NB4 (cell line): ENCODE measurements at regions not wholly inside any gene's neighbourhood (a gene's known extent, or its start where the extent isn't known, plus 50 kb on each side); places are given as distances from the start of the nearest gene placed in this dataset.

Experiments
- MYC ChIP-seq: IDR thresholded peaks from 2 replicates; pipeline ENCODE4 v1.6.1; 2011; ENCODE audit warnings: low read depth, low read length
- POLR2A ChIP-seq: IDR thresholded peaks from 2 replicates; pipeline ENCODE4 v1.6.1; 2011; ENCODE audit warnings: mild to moderate bottlenecking; ENCODE audit not compliant: insufficient read length; ENCODE audit errors: extremely low read depth
- TF ChIP-seq, protein P1 (sequence below): IDR thresholded peaks from one replicate; pipeline ENCODE4 v1.5.1; 2012; ENCODE audit warnings: low read depth, low read length
- TF ChIP-seq, protein P2 (sequence below): IDR thresholded peaks from 2 replicates; pipeline ENCODE4 v1.6.1; 2011; ENCODE audit warnings: low read depth, low read length

DNA sequence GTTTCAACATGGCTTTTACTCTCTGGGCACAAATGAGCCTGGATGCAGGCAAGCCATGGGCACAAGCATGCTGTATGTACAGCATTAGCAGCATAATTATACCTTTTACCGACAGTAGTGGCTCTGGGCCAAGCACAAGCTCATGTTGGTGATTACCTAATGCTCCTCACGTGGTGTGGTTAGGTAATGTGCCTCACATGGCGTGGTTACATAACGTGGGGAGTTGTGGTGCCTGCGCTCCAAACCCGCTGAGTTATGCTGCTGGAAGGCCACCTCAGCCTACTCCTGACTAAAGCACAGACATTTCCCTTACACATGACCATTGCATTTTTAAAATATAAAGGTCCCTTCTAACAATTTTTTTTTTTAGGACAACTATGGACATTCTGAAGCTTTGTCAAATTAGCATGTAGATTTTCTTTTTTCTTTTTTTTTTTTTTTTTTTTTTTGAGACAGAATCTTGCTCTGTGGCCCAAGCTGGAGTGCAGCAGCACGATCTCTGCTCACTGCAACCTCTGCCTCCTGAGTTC is 794.0 kb downstream of the EFNA5 start:
- TF ChIP-seq, protein P1, sequence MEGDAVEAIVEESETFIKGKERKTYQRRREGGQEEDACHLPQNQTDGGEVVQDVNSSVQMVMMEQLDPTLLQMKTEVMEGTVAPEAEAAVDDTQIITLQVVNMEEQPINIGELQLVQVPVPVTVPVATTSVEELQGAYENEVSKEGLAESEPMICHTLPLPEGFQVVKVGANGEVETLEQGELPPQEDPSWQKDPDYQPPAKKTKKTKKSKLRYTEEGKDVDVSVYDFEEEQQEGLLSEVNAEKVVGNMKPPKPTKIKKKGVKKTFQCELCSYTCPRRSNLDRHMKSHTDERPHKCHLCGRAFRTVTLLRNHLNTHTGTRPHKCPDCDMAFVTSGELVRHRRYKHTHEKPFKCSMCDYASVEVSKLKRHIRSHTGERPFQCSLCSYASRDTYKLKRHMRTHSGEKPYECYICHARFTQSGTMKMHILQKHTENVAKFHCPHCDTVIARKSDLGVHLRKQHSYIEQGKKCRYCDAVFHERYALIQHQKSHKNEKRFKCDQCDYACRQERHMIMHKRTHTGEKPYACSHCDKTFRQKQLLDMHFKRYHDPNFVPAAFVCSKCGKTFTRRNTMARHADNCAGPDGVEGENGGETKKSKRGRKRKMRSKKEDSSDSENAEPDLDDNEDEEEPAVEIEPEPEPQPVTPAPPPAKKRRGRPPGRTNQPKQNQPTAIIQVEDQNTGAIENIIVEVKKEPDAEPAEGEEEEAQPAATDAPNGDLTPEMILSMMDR: no peak
- TF ChIP-seq POLR2A (no peak), MYC (no peak)
- TF ChIP-seq, protein P2, sequence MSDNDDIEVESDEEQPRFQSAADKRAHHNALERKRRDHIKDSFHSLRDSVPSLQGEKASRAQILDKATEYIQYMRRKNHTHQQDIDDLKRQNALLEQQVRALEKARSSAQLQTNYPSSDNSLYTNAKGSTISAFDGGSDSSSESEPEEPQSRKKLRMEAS: no peak
